ENCODE measurements at regions not wholly inside any gene's neighbourhood (a gene's known extent, or its start where the extent isn't known, plus 50 kb on each side); places are given as distances from the start of the nearest gene placed in this dataset.

- TF ChIP-seq, protein P1, sequence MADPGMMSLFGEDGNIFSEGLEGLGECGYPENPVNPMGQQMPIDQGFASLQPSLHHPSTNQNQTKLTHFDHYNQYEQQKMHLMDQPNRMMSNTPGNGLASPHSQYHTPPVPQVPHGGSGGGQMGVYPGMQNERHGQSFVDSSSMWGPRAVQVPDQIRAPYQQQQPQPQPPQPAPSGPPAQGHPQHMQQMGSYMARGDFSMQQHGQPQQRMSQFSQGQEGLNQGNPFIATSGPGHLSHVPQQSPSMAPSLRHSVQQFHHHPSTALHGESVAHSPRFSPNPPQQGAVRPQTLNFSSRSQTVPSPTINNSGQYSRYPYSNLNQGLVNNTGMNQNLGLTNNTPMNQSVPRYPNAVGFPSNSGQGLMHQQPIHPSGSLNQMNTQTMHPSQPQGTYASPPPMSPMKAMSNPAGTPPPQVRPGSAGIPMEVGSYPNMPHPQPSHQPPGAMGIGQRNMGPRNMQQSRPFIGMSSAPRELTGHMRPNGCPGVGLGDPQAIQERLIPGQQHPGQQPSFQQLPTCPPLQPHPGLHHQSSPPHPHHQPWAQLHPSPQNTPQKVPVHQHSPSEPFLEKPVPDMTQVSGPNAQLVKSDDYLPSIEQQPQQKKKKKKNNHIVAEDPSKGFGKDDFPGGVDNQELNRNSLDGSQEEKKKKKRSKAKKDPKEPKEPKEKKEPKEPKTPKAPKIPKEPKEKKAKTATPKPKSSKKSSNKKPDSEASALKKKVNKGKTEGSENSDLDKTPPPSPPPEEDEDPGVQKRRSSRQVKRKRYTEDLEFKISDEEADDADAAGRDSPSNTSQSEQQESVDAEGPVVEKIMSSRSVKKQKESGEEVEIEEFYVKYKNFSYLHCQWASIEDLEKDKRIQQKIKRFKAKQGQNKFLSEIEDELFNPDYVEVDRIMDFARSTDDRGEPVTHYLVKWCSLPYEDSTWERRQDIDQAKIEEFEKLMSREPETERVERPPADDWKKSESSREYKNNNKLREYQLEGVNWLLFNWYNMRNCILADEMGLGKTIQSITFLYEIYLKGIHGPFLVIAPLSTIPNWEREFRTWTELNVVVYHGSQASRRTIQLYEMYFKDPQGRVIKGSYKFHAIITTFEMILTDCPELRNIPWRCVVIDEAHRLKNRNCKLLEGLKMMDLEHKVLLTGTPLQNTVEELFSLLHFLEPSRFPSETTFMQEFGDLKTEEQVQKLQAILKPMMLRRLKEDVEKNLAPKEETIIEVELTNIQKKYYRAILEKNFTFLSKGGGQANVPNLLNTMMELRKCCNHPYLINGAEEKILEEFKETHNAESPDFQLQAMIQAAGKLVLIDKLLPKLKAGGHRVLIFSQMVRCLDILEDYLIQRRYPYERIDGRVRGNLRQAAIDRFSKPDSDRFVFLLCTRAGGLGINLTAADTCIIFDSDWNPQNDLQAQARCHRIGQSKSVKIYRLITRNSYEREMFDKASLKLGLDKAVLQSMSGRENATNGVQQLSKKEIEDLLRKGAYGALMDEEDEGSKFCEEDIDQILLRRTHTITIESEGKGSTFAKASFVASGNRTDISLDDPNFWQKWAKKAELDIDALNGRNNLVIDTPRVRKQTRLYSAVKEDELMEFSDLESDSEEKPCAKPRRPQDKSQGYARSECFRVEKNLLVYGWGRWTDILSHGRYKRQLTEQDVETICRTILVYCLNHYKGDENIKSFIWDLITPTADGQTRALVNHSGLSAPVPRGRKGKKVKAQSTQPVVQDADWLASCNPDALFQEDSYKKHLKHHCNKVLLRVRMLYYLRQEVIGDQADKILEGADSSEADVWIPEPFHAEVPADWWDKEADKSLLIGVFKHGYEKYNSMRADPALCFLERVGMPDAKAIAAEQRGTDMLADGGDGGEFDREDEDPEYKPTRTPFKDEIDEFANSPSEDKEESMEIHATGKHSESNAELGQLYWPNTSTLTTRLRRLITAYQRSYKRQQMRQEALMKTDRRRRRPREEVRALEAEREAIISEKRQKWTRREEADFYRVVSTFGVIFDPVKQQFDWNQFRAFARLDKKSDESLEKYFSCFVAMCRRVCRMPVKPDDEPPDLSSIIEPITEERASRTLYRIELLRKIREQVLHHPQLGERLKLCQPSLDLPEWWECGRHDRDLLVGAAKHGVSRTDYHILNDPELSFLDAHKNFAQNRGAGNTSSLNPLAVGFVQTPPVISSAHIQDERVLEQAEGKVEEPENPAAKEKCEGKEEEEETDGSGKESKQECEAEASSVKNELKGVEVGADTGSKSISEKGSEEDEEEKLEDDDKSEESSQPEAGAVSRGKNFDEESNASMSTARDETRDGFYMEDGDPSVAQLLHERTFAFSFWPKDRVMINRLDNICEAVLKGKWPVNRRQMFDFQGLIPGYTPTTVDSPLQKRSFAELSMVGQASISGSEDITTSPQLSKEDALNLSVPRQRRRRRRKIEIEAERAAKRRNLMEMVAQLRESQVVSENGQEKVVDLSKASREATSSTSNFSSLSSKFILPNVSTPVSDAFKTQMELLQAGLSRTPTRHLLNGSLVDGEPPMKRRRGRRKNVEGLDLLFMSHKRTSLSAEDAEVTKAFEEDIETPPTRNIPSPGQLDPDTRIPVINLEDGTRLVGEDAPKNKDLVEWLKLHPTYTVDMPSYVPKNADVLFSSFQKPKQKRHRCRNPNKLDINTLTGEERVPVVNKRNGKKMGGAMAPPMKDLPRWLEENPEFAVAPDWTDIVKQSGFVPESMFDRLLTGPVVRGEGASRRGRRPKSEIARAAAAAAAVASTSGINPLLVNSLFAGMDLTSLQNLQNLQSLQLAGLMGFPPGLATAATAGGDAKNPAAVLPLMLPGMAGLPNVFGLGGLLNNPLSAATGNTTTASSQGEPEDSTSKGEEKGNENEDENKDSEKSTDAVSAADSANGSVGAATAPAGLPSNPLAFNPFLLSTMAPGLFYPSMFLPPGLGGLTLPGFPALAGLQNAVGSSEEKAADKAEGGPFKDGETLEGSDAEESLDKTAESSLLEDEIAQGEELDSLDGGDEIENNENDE (IDR thresholded peaks at IDR 0.05; ENCODE audit: insufficient replicate concordance, low read length) = no peak
- TF ChIP-seq CEBPB (IDR thresholded peaks at IDR 0.05; ENCODE audit: low read depth, low read length) (no peak), JUND (IDR thresholded peaks at IDR 0.05; ENCODE audit: low read length) (no peak), KDM1A (IDR thresholded peaks at IDR 0.05; ENCODE audit: borderline replicate concordance, low read length) (no peak), CHD2 (IDR thresholded peaks at IDR 0.05; ENCODE audit: low read length) (no peak), MAX (IDR thresholded peaks at IDR 0.05) (no peak), EP300 (IDR thresholded peaks at IDR 0.05; ENCODE audit: borderline replicate concordance in 1 of 2, low read depth in 2 of 2, low read length in 2 of 2) (no peak), SIRT6 (IDR thresholded peaks at IDR 0.05; ENCODE audit: low read length) (no peak), POU5F1 (IDR thresholded peaks at IDR 0.05; ENCODE audit: low read depth, low read length) (no peak), TBP (IDR thresholded peaks at IDR 0.05; ENCODE audit: low read depth, low read length) (no peak), CHD1 (IDR thresholded peaks at IDR 0.05; ENCODE audit: low read depth, low read length) (no peak)
- TF ChIP-seq, protein P2, sequence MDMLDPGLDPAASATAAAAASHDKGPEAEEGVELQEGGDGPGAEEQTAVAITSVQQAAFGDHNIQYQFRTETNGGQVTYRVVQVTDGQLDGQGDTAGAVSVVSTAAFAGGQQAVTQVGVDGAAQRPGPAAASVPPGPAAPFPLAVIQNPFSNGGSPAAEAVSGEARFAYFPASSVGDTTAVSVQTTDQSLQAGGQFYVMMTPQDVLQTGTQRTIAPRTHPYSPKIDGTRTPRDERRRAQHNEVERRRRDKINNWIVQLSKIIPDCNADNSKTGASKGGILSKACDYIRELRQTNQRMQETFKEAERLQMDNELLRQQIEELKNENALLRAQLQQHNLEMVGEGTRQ (IDR thresholded peaks at IDR 0.05; ENCODE audit: low read length) = no peak
Observed at GRCh38 chr3:25139267-25139666, 288.8 kb upstream of the RARB start (continued).

Data from H1 (cell line).